Neural progenitor cell (in vitro differentiated cells): ENCODE measurements at regions not wholly inside any gene's neighbourhood (a gene's known extent, or its start where the extent isn't known, plus 50 kb on each side); places are given as distances from the start of the nearest gene placed in this dataset.
A peak's percentile ranks its signal among the peaks of the same experiment; 100 is the strongest.

Experiments used
- DNase-seq: peaks from one replicate; pipeline ENCODE4 v3.0.0-alpha.2; 2016; ENCODE audit warnings: low spot score
- H2AFZ ChIP-seq: fragments of 200-600 bp; sonication (generic); replicated peaks from 2 replicates; pipeline ENCODE4 v1.6.1; 2016; ENCODE audit warnings: antibody characterized with exemption
- H3F3A ChIP-seq: fragments of 200-600 bp; sonication (generic); 2 replicates; pipeline ENCODE4 v1.6.1; 2016; ENCODE audit warnings: antibody characterized with exemption, low read depth
- H3K27ac ChIP-seq: fragments of 200-600 bp; sonication (generic); 2 replicates; pipeline ENCODE4 v1.5.1; 2016; ENCODE audit warnings: mild to moderate bottlenecking
- H3K27me3 ChIP-seq: fragments of 200-600 bp; sonication (generic); 2 replicates; pipeline ENCODE4 v1.6.1; 2016; ENCODE audit warnings: mild to moderate bottlenecking, moderate library complexity
- H3K36me3 ChIP-seq: fragments of 200-600 bp; sonication (generic); 2 replicates; pipeline ENCODE4 v1.5.1; 2016
- H3K4me1 ChIP-seq: fragments of 200-600 bp; sonication (generic); 2 replicates; pipeline ENCODE4 v1.6.1; 2016; ENCODE audit warnings: mixed run types
- H3K4me2 ChIP-seq: fragments of 200-600 bp; sonication (generic); 2 replicates; pipeline ENCODE4 v1.6.1; 2016
- H3K4me3 ChIP-seq: fragments of 200-600 bp; sonication (generic); 2 replicates; pipeline ENCODE4 v1.5.1; 2016
- H3K79me2 ChIP-seq: fragments of 200-600 bp; sonication (generic); 2 replicates; pipeline ENCODE4 v1.6.1; 2016; ENCODE audit warnings: low read depth
- H3K9ac ChIP-seq: fragments of 200-600 bp; sonication (generic); 2 replicates; pipeline ENCODE4 v1.6.1; 2016
- H3K9me3 ChIP-seq: fragments of 200-600 bp; sonication (generic); 2 replicates; pipeline ENCODE4 v1.5.1; 2016; ENCODE audit warnings: low read depth
- H4K20me1 ChIP-seq: fragments of 200-600 bp; sonication (generic); 2 replicates; pipeline ENCODE4 v1.6.1; 2016; ENCODE audit warnings: low read depth
- H3K27ac Mint-ChIP-seq: 3 replicates; pipeline ENCODE4 v1.8.0; 2021; ENCODE audit warnings: mixed read lengths
- H3K27me3 Mint-ChIP-seq: 2 replicates; pipeline ENCODE4 v1.8.0; 2022; ENCODE audit warnings: low read depth, mild to moderate bottlenecking, inconsistent platforms, moderate library complexity, mixed read lengths; ENCODE audit not compliant: insufficient read depth
- H3K36me3 Mint-ChIP-seq: 3 replicates; pipeline ENCODE4 v1.8.0; 2021; ENCODE audit warnings: mixed read lengths
- H3K4me1 Mint-ChIP-seq: 3 replicates; pipeline ENCODE4 v1.8.0; 2021; ENCODE audit warnings: mixed read lengths
- H3K4me3 Mint-ChIP-seq: 3 replicates; pipeline ENCODE4 v1.8.0; 2021; ENCODE audit warnings: mild to moderate bottlenecking, moderate library complexity, mixed read lengths
- H3K9me3 Mint-ChIP-seq: 3 replicates; pipeline ENCODE4 v1.8.0; 2020; ENCODE audit warnings: mixed read lengths
- CTCF ChIP-seq: fragments of 200-600 bp; sonication (generic); IDR thresholded peaks from 2 replicates; pipeline ENCODE4 v1.5.1; 2017; ENCODE audit warnings: antibody characterized with exemption, mild to moderate bottlenecking
- EZH2 ChIP-seq: fragments of 200-600 bp; sonication (generic); IDR thresholded peaks from 2 replicates; pipeline ENCODE4 v1.6.1; 2017; ENCODE audit warnings: antibody characterized with exemption, mild to moderate bottlenecking, moderate library complexity
- EZH2phosphoT487 ChIP-seq: fragments of 200-600 bp; sonication (generic); IDR thresholded peaks from 2 replicates; pipeline ENCODE4 v1.6.1; 2017; ENCODE audit warnings: antibody characterized with exemption

GRCh38 chr17:72590382-72590781, 469.6 kb downstream of the SOX9 start:
- no peak overlapping the region for H2AFZ ChIP-seq
- DNase-seq, result no peak
- H3F3A ChIP-seq, result peaks cover 8% of the 10 kb centered on the region
- H4K20me1 ChIP-seq, result peaks cover 5% of the 10 kb centered on the region
- H3K4me1 ChIP-seq, result peaks cover 3% of the 10 kb centered on the region
- no peaks in the 10 kb centered on the region for H3K9me3 Mint-ChIP-seq
- TF ChIP-seq EZH2, result no peak
- TF ChIP-seq CTCF, result no peak
- TF ChIP-seq EZH2phosphoT487, result no peak
- H3K4me3 Mint-ChIP-seq, result peak overlapping the region; percentile 70
- H3K36me3 ChIP-seq, result no peaks in the 10 kb centered on the region
- peaks cover 46% of the 10 kb centered on the region for H3K27me3 ChIP-seq
- H3K9ac ChIP-seq, result no peak overlapping the region
- peaks cover 17% of the 10 kb centered on the region for H3K27me3 Mint-ChIP-seq
- H3K4me2 ChIP-seq, result no peak overlapping the region
- H3K4me1 Mint-ChIP-seq, result peaks cover 25% of the 10 kb centered on the region
- H3K4me3 ChIP-seq, result no peak overlapping the region
- no peak overlapping the region for H3K27ac ChIP-seq
- H3K9me3 ChIP-seq, result no peaks in the 10 kb centered on the region
- no peak overlapping the region for H3K27ac Mint-ChIP-seq
- no peaks in the 10 kb centered on the region for H3K79me2 ChIP-seq
- H3K36me3 Mint-ChIP-seq, result no peaks in the 10 kb centered on the region

GRCh38 chr17:72590882-72591281, 470.1 kb downstream of the SOX9 start:
- peaks cover 25% of the 10 kb centered on the region for H3K4me1 Mint-ChIP-seq
- no peaks in the 10 kb centered on the region for H3K9me3 ChIP-seq
- no peak overlapping the region for H3K27ac ChIP-seq
- no peaks in the 10 kb centered on the region for H3K36me3 ChIP-seq
- H3K9ac ChIP-seq, result no peak overlapping the region
- TF ChIP-seq CTCF (no peak), EZH2phosphoT487 (peak; percentile 4)
- H3K4me2 ChIP-seq, result peak overlapping the region; percentile 97
- H3K79me2 ChIP-seq, result no peaks in the 10 kb centered on the region
- peak overlapping the region; percentile 92 for H3K4me3 Mint-ChIP-seq
- H3K4me3 ChIP-seq, result peak overlapping the region; percentile 74
- H3K9me3 Mint-ChIP-seq, result no peaks in the 10 kb centered on the region
- peaks cover 17% of the 10 kb centered on the region for H3K27me3 Mint-ChIP-seq
- H3F3A ChIP-seq, result peaks cover 8% of the 10 kb centered on the region
- H3K27ac Mint-ChIP-seq, result no peak overlapping the region
- peaks cover 3% of the 10 kb centered on the region for H3K4me1 ChIP-seq
- H3K36me3 Mint-ChIP-seq, result no peaks in the 10 kb centered on the region
- no peak for DNase-seq
- H2AFZ ChIP-seq, result no peak overlapping the region
- peaks cover 46% of the 10 kb centered on the region for H3K27me3 ChIP-seq
- peaks cover 5% of the 10 kb centered on the region for H4K20me1 ChIP-seq

GRCh38 chr17:72591289-72592241, 470.7 kb downstream of the SOX9 start:
- Histone ChIP-seq H2AFZ (peak overlapping the region; percentile 95), H3K9ac (no peak overlapping the region), H3K9me3 (no peaks in the 10 kb centered on the region), H3K4me2 (peak overlapping the region; percentile 97), H3K36me3 (no peaks in the 10 kb centered on the region), H3K79me2 (no peaks in the 10 kb centered on the region), H3K27me3 (peaks cover 46% of the 10 kb centered on the region), H3K27ac (no peak overlapping the region), H3K4me1 (peaks cover 3% of the 10 kb centered on the region), H4K20me1 (peaks cover 5% of the 10 kb centered on the region), H3F3A (peaks cover 8% of the 10 kb centered on the region), H3K4me3 (peak overlapping the region; percentile 74)
- Mint-ChIP-seq H3K36me3 (no peaks in the 10 kb centered on the region), H3K27ac (no peak overlapping the region), H3K4me3 (peak overlapping the region; percentile 92), H3K9me3 (no peaks in the 10 kb centered on the region), H3K4me1 (peaks cover 25% of the 10 kb centered on the region), H3K27me3 (peaks cover 17% of the 10 kb centered on the region)
- peak; percentile 79 for DNase-seq
- TF ChIP-seq CTCF (no peak), EZH2 (peak; percentile 71), EZH2phosphoT487 (peak; percentile 13)
